DOHH2 (cell line): ENCODE measurements at regions not wholly inside any gene's neighbourhood (a gene's known extent, or its start where the extent isn't known, plus 50 kb on each side); places are given as distances from the start of the nearest gene placed in this dataset.

ENCODE experiments used
- EZH2phosphoT487 ChIP-seq: fragments of 200-600 bp; sonication (generic); IDR thresholded peaks from 2 replicates; pipeline ENCODE4 v1.6.1; 2017; ENCODE audit warnings: borderline replicate concordance, mild to moderate bottlenecking, antibody characterized with exemption, low read length, moderate library complexity, mixed read lengths
- TF ChIP-seq, protein P1 (sequence below): fragments of 200-600 bp; sonication (generic); IDR thresholded peaks from one replicate; pipeline ENCODE4 v1.5.1; 2014; ENCODE audit warnings: antibody characterized with exemption, mild to moderate bottlenecking, low read depth, low read length; ENCODE audit not compliant: poor library complexity, severe bottlenecking

DNA sequence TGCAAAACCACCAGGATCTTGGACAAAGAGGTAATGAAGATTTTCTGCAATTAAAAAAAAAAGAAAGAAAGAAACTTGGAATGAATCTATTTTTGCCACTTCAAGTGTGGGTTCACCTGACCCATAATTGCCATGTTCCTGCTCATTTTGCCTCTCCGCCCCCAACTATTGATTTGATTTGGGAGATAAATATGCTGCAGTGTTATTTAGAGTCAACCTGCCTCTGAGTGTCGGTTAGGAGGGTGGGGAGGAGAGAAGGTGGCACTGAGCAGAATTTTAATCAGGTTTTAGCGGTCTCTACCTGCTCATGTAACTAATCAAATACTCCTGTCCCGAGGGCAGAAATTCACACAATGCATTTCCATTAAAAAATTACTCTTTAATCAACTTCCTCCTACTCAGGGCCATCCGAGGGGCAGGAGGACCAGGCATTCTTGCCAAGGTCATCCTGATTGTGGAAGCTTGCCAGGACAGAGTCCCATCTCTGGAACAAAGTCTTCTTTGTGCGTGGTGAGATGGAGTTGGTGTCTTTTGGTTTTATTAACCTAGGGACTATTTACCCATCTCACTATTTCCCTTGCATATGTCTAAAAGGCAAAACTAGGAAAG lies 300.1 kb downstream of the CDH26 start:
- TF ChIP-seq, protein P1, sequence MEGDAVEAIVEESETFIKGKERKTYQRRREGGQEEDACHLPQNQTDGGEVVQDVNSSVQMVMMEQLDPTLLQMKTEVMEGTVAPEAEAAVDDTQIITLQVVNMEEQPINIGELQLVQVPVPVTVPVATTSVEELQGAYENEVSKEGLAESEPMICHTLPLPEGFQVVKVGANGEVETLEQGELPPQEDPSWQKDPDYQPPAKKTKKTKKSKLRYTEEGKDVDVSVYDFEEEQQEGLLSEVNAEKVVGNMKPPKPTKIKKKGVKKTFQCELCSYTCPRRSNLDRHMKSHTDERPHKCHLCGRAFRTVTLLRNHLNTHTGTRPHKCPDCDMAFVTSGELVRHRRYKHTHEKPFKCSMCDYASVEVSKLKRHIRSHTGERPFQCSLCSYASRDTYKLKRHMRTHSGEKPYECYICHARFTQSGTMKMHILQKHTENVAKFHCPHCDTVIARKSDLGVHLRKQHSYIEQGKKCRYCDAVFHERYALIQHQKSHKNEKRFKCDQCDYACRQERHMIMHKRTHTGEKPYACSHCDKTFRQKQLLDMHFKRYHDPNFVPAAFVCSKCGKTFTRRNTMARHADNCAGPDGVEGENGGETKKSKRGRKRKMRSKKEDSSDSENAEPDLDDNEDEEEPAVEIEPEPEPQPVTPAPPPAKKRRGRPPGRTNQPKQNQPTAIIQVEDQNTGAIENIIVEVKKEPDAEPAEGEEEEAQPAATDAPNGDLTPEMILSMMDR, result no peak
- no peak for TF ChIP-seq EZH2phosphoT487
